ENCODE measurements at regions not wholly inside any gene's neighbourhood (a gene's known extent, or its start where the extent isn't known, plus 50 kb on each side); places are given as distances from the start of the nearest gene placed in this dataset.

GRCh38 chr17:36885771-36886377 is 51.4 kb upstream of the LHX1 start:
- H3K27ac Mint-ChIP-seq, result no peak overlapping the region
- ATAC-seq (ENCODE audit: low read depth) (no peak), DNase-seq (no peak)
- peaks cover 0 to 8% (median 0%) of the 10 kb centered on the region in 3 donors for H3K9me3 ChIP-seq (ENCODE audit: control extremely low read depth in 1 of 3, control insufficient read depth in 2 of 3, insufficient read depth in 1 of 3, low read length in 2 of 3)
- H3K4me3 Mint-ChIP-seq, result no peak overlapping the region
- no peaks in the 10 kb centered on the region for H3K79me2 ChIP-seq (ENCODE audit: control insufficient read depth, insufficient read depth, low read length)
- H3K4me1 Mint-ChIP-seq, result peaks cover 3% of the 10 kb centered on the region
- intact Hi-C loops (cut with micrococcal nuclease), result no loop called here
- peaks cover 10% of the 10 kb centered on the region for H3K9me3 Mint-ChIP-seq (ENCODE audit: insufficient read depth)
- CTCF ChIA-PET, result no interaction called here
- TF ChIP-seq EZH2 (IDR thresholded peaks at IDR 0.05; ENCODE audit: borderline replicate concordance, insufficient read depth, low read depth, low read length, poor library complexity, severe bottlenecking), result no peak
- TF ChIP-seq, protein P1, sequence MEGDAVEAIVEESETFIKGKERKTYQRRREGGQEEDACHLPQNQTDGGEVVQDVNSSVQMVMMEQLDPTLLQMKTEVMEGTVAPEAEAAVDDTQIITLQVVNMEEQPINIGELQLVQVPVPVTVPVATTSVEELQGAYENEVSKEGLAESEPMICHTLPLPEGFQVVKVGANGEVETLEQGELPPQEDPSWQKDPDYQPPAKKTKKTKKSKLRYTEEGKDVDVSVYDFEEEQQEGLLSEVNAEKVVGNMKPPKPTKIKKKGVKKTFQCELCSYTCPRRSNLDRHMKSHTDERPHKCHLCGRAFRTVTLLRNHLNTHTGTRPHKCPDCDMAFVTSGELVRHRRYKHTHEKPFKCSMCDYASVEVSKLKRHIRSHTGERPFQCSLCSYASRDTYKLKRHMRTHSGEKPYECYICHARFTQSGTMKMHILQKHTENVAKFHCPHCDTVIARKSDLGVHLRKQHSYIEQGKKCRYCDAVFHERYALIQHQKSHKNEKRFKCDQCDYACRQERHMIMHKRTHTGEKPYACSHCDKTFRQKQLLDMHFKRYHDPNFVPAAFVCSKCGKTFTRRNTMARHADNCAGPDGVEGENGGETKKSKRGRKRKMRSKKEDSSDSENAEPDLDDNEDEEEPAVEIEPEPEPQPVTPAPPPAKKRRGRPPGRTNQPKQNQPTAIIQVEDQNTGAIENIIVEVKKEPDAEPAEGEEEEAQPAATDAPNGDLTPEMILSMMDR (IDR thresholded peaks at IDR 0.05), result no peak
- no peak overlapping the region for H3K4me2 ChIP-seq (replicated peaks; ENCODE audit: low read depth, low read length, poor library complexity, severe bottlenecking)
- H3K4me3 ChIP-seq (ENCODE audit: control extremely low read depth in 1 of 5, extremely low read depth in 1 of 5, insufficient read depth in 1 of 5, low read depth in 2 of 5, low read length in 4 of 5), result no peak overlapping the region
- WGBS (ENCODE audit: insufficient coverage), result 88% methylated on average over 16 of the region's 21 CpGs
- no peak overlapping the region for H3K27ac ChIP-seq (ENCODE audit: low read length in 2 of 2)
- peaks cover 0 to 28% (median 7%) of the 10 kb centered on the region in 4 experiments for H3K27me3 ChIP-seq (replicated peaks in 1 of 4; ENCODE audit: control extremely low read depth in 1 of 4, control insufficient read depth in 3 of 4, insufficient read depth in 4 of 4, low read length in 3 of 4)
- no peaks in the 10 kb centered on the region for H3K36me3 ChIP-seq (replicated peaks in 1 of 2; ENCODE audit: control extremely low read depth in 1 of 2, control insufficient read depth in 1 of 2, extremely low read depth in 1 of 2, insufficient read depth in 2 of 2, low read length in 1 of 2)
- H3K27me3 Mint-ChIP-seq, result peaks cover 39% of the 10 kb centered on the region
- no peak overlapping the region for H2AFZ ChIP-seq (ENCODE audit: insufficient read depth, low read depth, low read length, poor library complexity, severe bottlenecking)
- POLR2A ChIA-PET, result no interaction called here
- H3K4me1 ChIP-seq (ENCODE audit: control insufficient read depth in 2 of 2, insufficient read depth in 2 of 2, low read length in 2 of 2), result peaks cover 0 to 3% of the 10 kb centered on the region in 2 donors
- H3K9ac ChIP-seq (ENCODE audit: low read length), result no peak overlapping the region
- H4K20me1 ChIP-seq (ENCODE audit: control insufficient read depth, insufficient read depth, low read length, poor library complexity, severe bottlenecking), result no peaks in the 10 kb centered on the region

Data from B cell (primary cell).